Testis (tissue), 2 donors: ENCODE measurements at regions not wholly inside any gene's neighbourhood (a gene's known extent, or its start where the extent isn't known, plus 50 kb on each side); places are given as distances from the start of the nearest gene placed in this dataset.

Source experiments
- DNase-seq: peaks from one replicate; pipeline ENCODE4 v3.0.0-alpha.2; 2019
- H3K27ac ChIP-seq, 2 donors: fragments of 200-600 bp; sonication (generic); one replicate each; pipeline ENCODE4 v1.5.1; 2019
- H3K27me3 ChIP-seq: fragments of 200-600 bp; sonication (generic); one replicate; pipeline ENCODE4 v1.5.1; 2019
- H3K36me3 ChIP-seq: fragments of 200-600 bp; sonication (generic); one replicate; pipeline ENCODE4 v1.5.1; 2017; ENCODE audit warnings: low read depth; ENCODE audit errors: missing control alignments
- H3K4me1 ChIP-seq: fragments of 200-600 bp; sonication (generic); one replicate; pipeline ENCODE4 v1.5.1; 2019
- H3K4me3 ChIP-seq, 2 donors: fragments of 200-600 bp; sonication (generic); one replicate each; pipeline ENCODE4 v1.5.1; 2017 to 2019
- H3K9me3 ChIP-seq: fragments of 200-600 bp; sonication (generic); one replicate; pipeline ENCODE4 v1.5.1; 2017
- POLR2A ChIP-seq: fragments of 450-650 bp; IDR thresholded peaks from one replicate; pipeline ENCODE4 v1.6.1; 2017; ENCODE audit warnings: antibody characterized with exemption, mild to moderate bottlenecking, moderate library complexity
- WGBS, 2 donors: methylation state at CpG; one replicate each; pipeline ENCODE4 v1.1.5; 2018; 5-methylcytosine and 5-hydroxymethylcytosine counted together
- intact Hi-C: fragments of 100-400 bp; cut with DNase I; formaldehyde crosslinking; loops from one replicate; pipeline ENCODE4 v1.15.1; 2023; ENCODE audit warnings: low total_unique reads
- TF ChIP-seq, protein P1 (sequence below), 3 experiments: fragments of 450-650 bp in 2 of 3; fragments of 200-600 bp in 1 of 3; sonication (generic) in 1 of 3; IDR thresholded peaks; one replicate each; pipeline ENCODE4 v1.5.1; 2016 to 2019; ENCODE audit warnings: antibody characterized with exemption in 3 of 3, mild to moderate bottlenecking in 2 of 3, moderate library complexity in 1 of 3

DNA sequence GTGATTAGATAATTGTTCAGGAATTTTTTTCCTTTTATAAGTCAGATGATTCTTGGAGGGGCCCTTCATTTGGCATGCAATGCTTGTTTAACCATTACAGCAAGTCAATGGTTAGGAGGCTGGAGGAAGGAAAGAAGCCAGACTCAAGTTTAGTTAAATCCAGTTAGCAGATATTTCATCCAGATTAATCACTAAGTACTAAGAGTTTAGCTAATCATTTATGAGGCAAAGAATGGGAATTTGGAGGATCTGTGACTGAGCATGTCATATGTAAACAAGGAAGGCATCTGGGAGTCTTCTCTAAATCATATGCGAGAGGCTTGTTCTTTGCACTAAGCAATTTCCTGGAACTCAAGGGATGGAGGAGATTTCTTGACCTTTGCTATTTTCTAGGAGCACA, 145.3 kb upstream of the SGCD start:
- H3K4me1 ChIP-seq, result no peaks in the 10 kb centered on the region
- no peak for DNase-seq
- intact Hi-C loops, result no loop called here
- H3K27me3 ChIP-seq, result no peaks in the 10 kb centered on the region
- H3K36me3 ChIP-seq, result no peaks in the 10 kb centered on the region
- WGBS, 2 donors, result 90 to 100% methylated on average over 1 of the region's 1 CpG
- TF ChIP-seq, protein P1, sequence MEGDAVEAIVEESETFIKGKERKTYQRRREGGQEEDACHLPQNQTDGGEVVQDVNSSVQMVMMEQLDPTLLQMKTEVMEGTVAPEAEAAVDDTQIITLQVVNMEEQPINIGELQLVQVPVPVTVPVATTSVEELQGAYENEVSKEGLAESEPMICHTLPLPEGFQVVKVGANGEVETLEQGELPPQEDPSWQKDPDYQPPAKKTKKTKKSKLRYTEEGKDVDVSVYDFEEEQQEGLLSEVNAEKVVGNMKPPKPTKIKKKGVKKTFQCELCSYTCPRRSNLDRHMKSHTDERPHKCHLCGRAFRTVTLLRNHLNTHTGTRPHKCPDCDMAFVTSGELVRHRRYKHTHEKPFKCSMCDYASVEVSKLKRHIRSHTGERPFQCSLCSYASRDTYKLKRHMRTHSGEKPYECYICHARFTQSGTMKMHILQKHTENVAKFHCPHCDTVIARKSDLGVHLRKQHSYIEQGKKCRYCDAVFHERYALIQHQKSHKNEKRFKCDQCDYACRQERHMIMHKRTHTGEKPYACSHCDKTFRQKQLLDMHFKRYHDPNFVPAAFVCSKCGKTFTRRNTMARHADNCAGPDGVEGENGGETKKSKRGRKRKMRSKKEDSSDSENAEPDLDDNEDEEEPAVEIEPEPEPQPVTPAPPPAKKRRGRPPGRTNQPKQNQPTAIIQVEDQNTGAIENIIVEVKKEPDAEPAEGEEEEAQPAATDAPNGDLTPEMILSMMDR (IDR thresholded peaks at IDR 0.05), result no peak
- no peak for TF ChIP-seq POLR2A
- H3K27ac ChIP-seq, result no peak overlapping the region
- no peaks in the 10 kb centered on the region for H3K9me3 ChIP-seq
- no peak overlapping the region for H3K4me3 ChIP-seq

DNA sequence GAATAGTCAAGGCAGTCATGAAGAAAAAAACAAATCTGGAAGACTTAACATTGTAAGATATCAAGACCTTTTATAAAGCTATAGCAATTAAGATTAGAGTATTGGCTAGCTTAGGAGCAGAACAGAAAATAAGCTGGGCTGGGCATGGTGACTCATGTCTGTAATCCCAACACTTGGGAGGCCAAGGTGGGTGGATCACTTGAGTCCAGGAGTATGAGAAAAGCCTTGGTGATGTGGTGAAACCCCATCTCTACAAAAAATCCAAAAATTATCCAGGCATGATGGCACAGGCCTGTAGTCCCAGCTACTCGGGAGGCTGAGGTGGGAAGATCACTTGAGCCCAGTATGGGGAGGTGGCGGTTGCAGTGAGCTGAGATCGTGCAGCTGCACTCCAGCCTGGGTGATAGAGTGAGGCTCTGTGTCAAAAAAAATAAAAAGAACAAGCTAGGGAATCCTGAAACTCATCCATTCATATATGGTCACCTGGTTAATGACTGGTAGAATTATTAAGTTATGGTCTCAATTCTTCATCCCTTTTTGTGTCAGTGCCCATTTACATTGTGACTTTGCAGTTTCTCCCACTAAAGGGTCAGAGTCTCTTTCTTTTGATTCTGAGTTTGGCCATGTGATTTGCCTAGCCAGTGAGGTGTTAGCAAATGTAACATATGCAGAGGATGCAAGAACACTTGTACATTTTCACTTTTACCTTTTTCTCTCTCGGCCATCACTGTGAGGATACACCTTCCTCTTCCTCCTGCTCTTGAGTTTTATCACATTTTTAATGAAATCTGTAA, 144.6 kb upstream of the SGCD start:
- TF ChIP-seq, protein P1 (IDR thresholded peaks at IDR 0.05), result no peak
- no peak for TF ChIP-seq POLR2A
- Histone ChIP-seq H3K27ac (no peak overlapping the region), H3K4me1 (no peaks in the 10 kb centered on the region), H3K36me3 (no peaks in the 10 kb centered on the region), H3K9me3 (no peaks in the 10 kb centered on the region), H3K27me3 (no peaks in the 10 kb centered on the region), H3K4me3 (no peak overlapping the region)
- intact Hi-C loops, result no loop called here
- no peak for DNase-seq
- WGBS, 2 donors, result 95 to 96% methylated on average over 4 of the region's 4 CpGs

DNA sequence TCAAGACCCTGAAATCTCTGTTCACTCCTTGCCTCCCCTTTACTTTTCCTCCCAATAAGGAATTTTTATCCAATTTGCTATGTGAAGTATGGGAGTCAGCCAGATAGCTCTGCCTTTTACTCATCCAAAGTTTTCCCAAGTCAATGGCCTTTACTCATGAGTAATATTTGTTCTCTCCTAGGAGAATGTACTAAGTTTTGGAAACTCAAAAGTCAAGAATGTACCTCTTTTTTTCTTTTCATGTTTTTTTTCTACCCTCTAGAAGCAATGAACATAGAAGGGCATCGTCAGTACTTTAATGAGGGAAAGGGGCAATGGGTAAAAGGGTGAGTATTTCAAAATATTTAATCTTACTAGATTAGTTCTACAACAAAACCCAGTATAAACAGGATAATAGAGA, 140.2 kb upstream of the SGCD start:
- H3K4me1 ChIP-seq, result no peaks in the 10 kb centered on the region
- H3K27ac ChIP-seq, result no peak overlapping the region
- 84 to 88% methylated on average over 1 of the region's 1 CpG for WGBS, 2 donors
- TF ChIP-seq, protein P1 (IDR thresholded peaks at IDR 0.05), result no peak
- no peak for TF ChIP-seq POLR2A
- no peak overlapping the region for H3K4me3 ChIP-seq
- no peaks in the 10 kb centered on the region for H3K36me3 ChIP-seq
- DNase-seq, result no peak
- intact Hi-C loops, result no loop called here
- H3K27me3 ChIP-seq, result no peaks in the 10 kb centered on the region
- no peaks in the 10 kb centered on the region for H3K9me3 ChIP-seq

DNA sequence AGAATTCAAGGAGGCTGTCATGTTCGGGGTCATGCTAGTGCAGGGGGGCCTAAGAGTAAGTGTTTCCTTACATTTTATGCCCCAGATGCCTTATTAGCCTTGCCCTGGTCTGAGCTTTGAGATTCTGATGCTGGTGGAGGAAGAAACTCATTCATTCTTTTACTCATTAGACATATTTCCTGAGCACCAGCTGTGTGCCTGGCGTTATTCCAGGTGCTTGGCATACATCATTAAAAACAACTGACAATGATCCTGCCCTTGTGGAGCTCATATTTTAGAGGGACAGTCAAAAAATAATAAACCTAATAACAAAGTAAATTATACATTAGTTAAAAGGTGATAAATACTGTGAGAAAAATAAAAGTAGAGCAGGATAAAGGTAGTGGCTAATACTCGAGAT, 138.9 kb upstream of the SGCD start:
- WGBS, 2 donors, result 58 to 60% methylated on average over 3 of the region's 3 CpGs
- DNase-seq, result no peak
- H3K27me3 ChIP-seq, result no peaks in the 10 kb centered on the region
- no peaks in the 10 kb centered on the region for H3K36me3 ChIP-seq
- no peak overlapping the region for H3K4me3 ChIP-seq
- no peaks in the 10 kb centered on the region for H3K4me1 ChIP-seq
- H3K27ac ChIP-seq, result no peak overlapping the region
- intact Hi-C loops, result no loop called here
- H3K9me3 ChIP-seq, result no peaks in the 10 kb centered on the region
- TF ChIP-seq POLR2A, result no peak
- TF ChIP-seq, protein P1 (IDR thresholded peaks at IDR 0.05), result no peak

DNA sequence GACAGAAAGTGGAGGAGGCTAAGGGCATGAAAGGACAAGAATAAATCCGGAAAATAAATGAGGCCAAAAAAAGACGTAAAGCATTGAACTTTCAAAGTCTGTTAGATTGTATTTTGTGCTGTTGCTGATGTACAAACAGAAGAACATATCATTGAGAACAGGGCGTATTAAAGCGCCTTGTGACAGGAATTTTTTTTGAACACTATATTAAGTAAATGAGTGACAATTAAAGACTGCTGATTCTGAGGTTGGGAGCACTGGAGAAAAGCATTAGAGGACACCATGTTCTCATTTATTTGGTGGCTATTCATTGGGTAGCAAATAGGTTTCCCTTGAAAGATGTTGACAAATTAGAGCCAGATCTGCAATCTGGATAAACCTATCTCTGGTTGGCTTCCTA, 137.3 kb upstream of the SGCD start:
- Histone ChIP-seq H3K9me3 (no peaks in the 10 kb centered on the region), H3K4me1 (no peaks in the 10 kb centered on the region), H3K36me3 (no peaks in the 10 kb centered on the region), H3K27ac (no peak overlapping the region), H3K27me3 (no peaks in the 10 kb centered on the region), H3K4me3 (no peak overlapping the region)
- no peak for TF ChIP-seq POLR2A
- TF ChIP-seq, protein P1 (IDR thresholded peaks at IDR 0.05), result no peak
- WGBS, 2 donors, result 88% methylated on average over 4 of the region's 4 CpGs
- intact Hi-C loops, result no loop called here
- no peak for DNase-seq
